ENCODE measurements at regions not wholly inside any gene's neighbourhood (a gene's known extent, or its start where the extent isn't known, plus 50 kb on each side); places are given as distances from the start of the nearest gene placed in this dataset.

- TF ChIP-seq POLR2A (IDR thresholded peaks at IDR 0.05): no peak
- TF ChIP-seq, protein P1, sequence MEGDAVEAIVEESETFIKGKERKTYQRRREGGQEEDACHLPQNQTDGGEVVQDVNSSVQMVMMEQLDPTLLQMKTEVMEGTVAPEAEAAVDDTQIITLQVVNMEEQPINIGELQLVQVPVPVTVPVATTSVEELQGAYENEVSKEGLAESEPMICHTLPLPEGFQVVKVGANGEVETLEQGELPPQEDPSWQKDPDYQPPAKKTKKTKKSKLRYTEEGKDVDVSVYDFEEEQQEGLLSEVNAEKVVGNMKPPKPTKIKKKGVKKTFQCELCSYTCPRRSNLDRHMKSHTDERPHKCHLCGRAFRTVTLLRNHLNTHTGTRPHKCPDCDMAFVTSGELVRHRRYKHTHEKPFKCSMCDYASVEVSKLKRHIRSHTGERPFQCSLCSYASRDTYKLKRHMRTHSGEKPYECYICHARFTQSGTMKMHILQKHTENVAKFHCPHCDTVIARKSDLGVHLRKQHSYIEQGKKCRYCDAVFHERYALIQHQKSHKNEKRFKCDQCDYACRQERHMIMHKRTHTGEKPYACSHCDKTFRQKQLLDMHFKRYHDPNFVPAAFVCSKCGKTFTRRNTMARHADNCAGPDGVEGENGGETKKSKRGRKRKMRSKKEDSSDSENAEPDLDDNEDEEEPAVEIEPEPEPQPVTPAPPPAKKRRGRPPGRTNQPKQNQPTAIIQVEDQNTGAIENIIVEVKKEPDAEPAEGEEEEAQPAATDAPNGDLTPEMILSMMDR (IDR thresholded peaks at IDR 0.05): no peak
These were observed 517.0 kb downstream of the BTBD3 start for GRCh38 chr20:12434672-12435071.

Data from body of pancreas (tissue), 4 donors.